ENCODE measurements at regions not wholly inside any gene's neighbourhood (a gene's known extent, or its start where the extent isn't known, plus 50 kb on each side); places are given as distances from the start of the nearest gene placed in this dataset.

GRCh38 chr16:49216593-49216992, 65.0 kb downstream of the CBLN1 start:
- intact Hi-C loops (cut with DNase I): no loop called here
- no peaks in the 10 kb centered on the region for H3K4me1 ChIP-seq
- H3K27ac ChIP-seq: no peak overlapping the region
- H3K9me3 ChIP-seq: no peaks in the 10 kb centered on the region
- no peak for TF ChIP-seq CTCF (IDR thresholded peaks at IDR 0.05)
- H3K27me3 ChIP-seq (ENCODE audit: insufficient read depth in 3 of 3, low read length in 2 of 3): peaks cover 0 to 12% (median 0%) of the 10 kb centered on the region in 3 donors
- no peak for DNase-seq
- no peak overlapping the region for H3K4me3 ChIP-seq
- 47 to 57% (median 48%) methylated on average over 3 of the region's 3 CpGs for WGBS, 3 donors
- H3K36me3 ChIP-seq (ENCODE audit: insufficient read depth in 1 of 2, low read depth in 1 of 2): no peaks in the 10 kb centered on the region
- no peak for ATAC-seq

GRCh38 chr16:49213594-49213993, 68.0 kb downstream of the CBLN1 start:
- ATAC-seq (no peak), DNase-seq (no peak)
- 47 to 56% (median 54%) methylated on average over 5 of the region's 5 CpGs for WGBS, 3 donors
- intact Hi-C loops (cut with DNase I): no loop called here
- H3K4me3 ChIP-seq: no peak overlapping the region
- no peak overlapping the region for H3K27ac ChIP-seq
- no peaks in the 10 kb centered on the region for H3K9me3 ChIP-seq
- peaks cover 0 to 8% (median 0%) of the 10 kb centered on the region in 3 donors for H3K27me3 ChIP-seq (ENCODE audit: insufficient read depth in 3 of 3, low read length in 2 of 3)
- no peak for TF ChIP-seq CTCF (IDR thresholded peaks at IDR 0.05)
- H3K36me3 ChIP-seq (ENCODE audit: insufficient read depth in 1 of 2, low read depth in 1 of 2): no peaks in the 10 kb centered on the region
- no peaks in the 10 kb centered on the region for H3K4me1 ChIP-seq

- Histone ChIP-seq H3K9me3 (no peaks in the 10 kb centered on the region), H3K27me3 (ENCODE audit: insufficient read depth in 3 of 3, low read length in 2 of 3) (no peaks in the 10 kb centered on the region), H3K27ac (no peak overlapping the region), H3K4me1 (no peaks in the 10 kb centered on the region), H3K36me3 (ENCODE audit: insufficient read depth in 1 of 2, low read depth in 1 of 2) (no peaks in the 10 kb centered on the region), H3K4me3 (no peak overlapping the region)
- ATAC-seq (no peak), DNase-seq (no peak)
- WGBS, 3 donors: 79 to 92% (median 88%) methylated on average over 4 of the region's 4 CpGs
- intact Hi-C loops (cut with DNase I): loop anchor here in 1 of 2 donors (10.0 kb wide), 1 partner anchor 59 kb away; no protein-coding TSS in a partner anchor
- TF ChIP-seq CTCF (IDR thresholded peaks at IDR 0.05): no peak
These were observed 77.4 kb downstream of the CBLN1 start for GRCh38 chr16:49204191-49204590.

- no peaks in the 10 kb centered on the region for H3K36me3 ChIP-seq (ENCODE audit: insufficient read depth in 1 of 2, low read depth in 1 of 2)
- H3K9me3 ChIP-seq: no peaks in the 10 kb centered on the region
- no peak overlapping the region for H3K4me3 ChIP-seq
- no peak for TF ChIP-seq CTCF (IDR thresholded peaks at IDR 0.05)
- no peak for ATAC-seq
- 6 to 24% (median 19%) methylated on average over 3 of the region's 3 CpGs for WGBS, 3 donors
- no peak overlapping the region for H3K27ac ChIP-seq
- no peak for DNase-seq
- H3K4me1 ChIP-seq: no peaks in the 10 kb centered on the region
- H3K27me3 ChIP-seq (ENCODE audit: insufficient read depth in 3 of 3, low read length in 2 of 3): no peaks in the 10 kb centered on the region
- intact Hi-C loops (cut with DNase I): loop anchor here in 1 of 2 donors (10.0 kb wide), 1 partner anchor 59 kb away; no protein-coding TSS in a partner anchor
These were observed 78.3 kb downstream of the CBLN1 start for GRCh38 chr16:49203361-49203760.

- ATAC-seq: no peak
- TF ChIP-seq CTCF (IDR thresholded peaks at IDR 0.05): no peak
- no peak overlapping the region for H3K4me3 ChIP-seq
- DNase-seq: no peak
- intact Hi-C loops (cut with DNase I): loop anchor here in 1 of 2 donors (10.0 kb wide), 1 partner anchor 56 kb away; no protein-coding TSS in a partner anchor
- H3K36me3 ChIP-seq (ENCODE audit: insufficient read depth in 1 of 2, low read depth in 1 of 2): no peaks in the 10 kb centered on the region
- no peaks in the 10 kb centered on the region for H3K9me3 ChIP-seq
- no peaks in the 10 kb centered on the region for H3K4me1 ChIP-seq
- H3K27me3 ChIP-seq (ENCODE audit: insufficient read depth in 3 of 3, low read length in 2 of 3): no peaks in the 10 kb centered on the region
- WGBS, 3 donors: 70 to 81% (median 81%) methylated on average over 1 of the region's 1 CpG
- no peak overlapping the region for H3K27ac ChIP-seq
These were observed 80.5 kb downstream of the CBLN1 start for GRCh38 chr16:49201118-49201517.

All from psoas muscle (tissue), 7 donors.